ENCODE measurements at regions not wholly inside any gene's neighbourhood (a gene's known extent, or its start where the extent isn't known, plus 50 kb on each side); places are given as distances from the start of the nearest gene placed in this dataset.

- DNase-seq (ENCODE audit: low read depth in 1 of 2, low spot score in 2 of 2) (no peak), FAIRE-seq (no peak)
- H2BK5ac ChIP-seq (ENCODE audit: low read depth, low read length): no peak overlapping the region
- no peak overlapping the region for H3K18ac ChIP-seq (ENCODE audit: extremely low read depth, low read length)
- no peak overlapping the region for H2BK12ac ChIP-seq (ENCODE audit: low read depth, low read length)
- H3K23me2 ChIP-seq (ENCODE audit: low read depth, low read length): no peaks in the 10 kb centered on the region
- no peaks in the 10 kb centered on the region for H3K79me2 ChIP-seq (ENCODE audit: control insufficient read depth in 1 of 2, insufficient read depth in 2 of 2, low read length in 2 of 2)
- no peak overlapping the region for H3K4me2 ChIP-seq (ENCODE audit: insufficient read depth in 1 of 2, low read depth in 2 of 2, low read length in 2 of 2)
- no peak overlapping the region for H3K4ac ChIP-seq (replicated peaks; ENCODE audit: insufficient read length, low read depth, low read length)
- POLR2A ChIA-PET (ENCODE audit: partially characterized antibody): no interaction called here
- no peaks in the 10 kb centered on the region for H3K36me3 ChIP-seq (ENCODE audit: control insufficient read depth in 2 of 4, insufficient read depth in 4 of 4, low read length in 3 of 4)
- 77% methylated on average over 3 of the region's 3 CpGs; no CpG with 5 or more reads in 1 of the 2 experiments for WGBS, 2 experiments (ENCODE audit: extremely low coverage in 1 of 2, insufficient coverage in 1 of 2, insufficient read length in 1 of 2, insufficient replicate concordance in 2 of 2, low coverage in 1 of 2, low lambda C conversion rate in 2 of 2, missing lambda C conversion rate in 1 of 2)
- H4K8ac ChIP-seq (ENCODE audit: extremely low read depth, insufficient read depth, low read length): no peak overlapping the region
- no peak overlapping the region for H2BK120ac ChIP-seq (replicated peaks; ENCODE audit: low read depth, low read length)
- no peak overlapping the region for H3K23ac ChIP-seq (ENCODE audit: insufficient read length)
- H3K27me3 ChIP-seq (replicated peaks in 1 of 4; ENCODE audit: control insufficient read depth in 3 of 4, extremely low read depth in 1 of 4, insufficient read depth in 3 of 4, low read length in 3 of 4): no peaks in the 10 kb centered on the region
- H3K4me3 ChIP-seq (ENCODE audit: extremely low read depth in 1 of 4, insufficient read depth in 2 of 4, low read depth in 3 of 4, low read length in 4 of 4): no peak overlapping the region
- H4K5ac ChIP-seq (ENCODE audit: insufficient read length, low read depth, low read length): no peak overlapping the region
- no peaks in the 10 kb centered on the region for H3K4me1 ChIP-seq (replicated peaks in 1 of 4; ENCODE audit: control insufficient read depth in 3 of 4, insufficient read depth in 4 of 4, low read length in 3 of 4)
- no peak overlapping the region for H3K27ac ChIP-seq (ENCODE audit: low read depth, low read length)
- H3K9me3 ChIP-seq (ENCODE audit: insufficient read depth in 2 of 2, low read depth in 1 of 2, low read length in 1 of 2): peaks cover 11 to 13% of the 10 kb centered on the region in 2 experiments
- H2AFZ ChIP-seq (ENCODE audit: low read length): no peak overlapping the region
- H2BK20ac ChIP-seq (ENCODE audit: low read length): no peak overlapping the region
- H3K79me1 ChIP-seq (ENCODE audit: low read depth, low read length): no peaks in the 10 kb centered on the region
- H3K9ac ChIP-seq (replicated peaks in 1 of 4; ENCODE audit: extremely low read depth in 1 of 4, low read depth in 3 of 4, low read length in 3 of 4): no peak overlapping the region
- CTCF ChIA-PET (ENCODE audit: partially characterized antibody): no interaction called here
- no peak overlapping the region for H4K91ac ChIP-seq (replicated peaks; ENCODE audit: insufficient read length, low read length)
- no peaks in the 10 kb centered on the region for H4K20me1 ChIP-seq (replicated peaks in 1 of 2; ENCODE audit: control insufficient read depth in 1 of 2, insufficient read depth in 2 of 2, low read length in 2 of 2)
- no peak for TF ChIP-seq EZH2 (IDR thresholded peaks at IDR 0.05; ENCODE audit: low read depth, low read length, severe bottlenecking)
- no peak for TF ChIP-seq TAF1 (IDR thresholded peaks at IDR 0.05; ENCODE audit: low read depth, low read length)
- no peak for TF ChIP-seq POLR2AphosphoS5 (IDR thresholded peaks at IDR 0.05; ENCODE audit: low read depth, low read length)
- TF ChIP-seq SIN3A (conservative IDR thresholded peaks at IDR 0.05 in 1 of 2, IDR thresholded peaks at IDR 0.05 in 1 of 2; ENCODE audit: low read depth in 1 of 2, low read length in 2 of 2): no peak
- TF ChIP-seq RBBP5 (IDR thresholded peaks at IDR 0.05; ENCODE audit: borderline replicate concordance, low read depth, low read length): no peak
- TF ChIP-seq TBP (IDR thresholded peaks at IDR 0.05; ENCODE audit: low read depth, low read length): no peak
- TF ChIP-seq YY1 (IDR thresholded peaks at IDR 0.05; ENCODE audit: low read depth, low read length): no peak
- no peak for TF ChIP-seq SP2 (IDR thresholded peaks at IDR 0.05; ENCODE audit: low read length)
- no peak overlapping the region for H2BK15ac ChIP-seq (ENCODE audit: low read length)
- no peak overlapping the region for H3K14ac ChIP-seq (ENCODE audit: insufficient read length)
- H2AK5ac ChIP-seq (ENCODE audit: low read depth, low read length): no peak overlapping the region
- no peak overlapping the region for H3K56ac ChIP-seq (replicated peaks; ENCODE audit: insufficient read length, low read depth, low read length)
These were observed 609.5 kb upstream of the UBE2E2 start for GRCh38 chr3:22593638-22594037.

All from H1 (cell line).